WTC11 (cell line): ENCODE measurements at regions not wholly inside any gene's neighbourhood (a gene's known extent, or its start where the extent isn't known, plus 50 kb on each side); places are given as distances from the start of the nearest gene placed in this dataset.

Experiments
- CTCF ChIP-seq: fragments of 200-600 bp; IDR thresholded peaks from 2 replicates; pipeline ENCODE4 v1.8.0; 2022; ENCODE audit warnings: antibody characterized with exemption
- FOXK1 ChIP-seq: sonication (generic); formaldehyde crosslinking; IDR thresholded peaks from 2 replicates; pipeline ENCODE4 v1.8.0; 2022; ENCODE audit warnings: mild to moderate bottlenecking, moderate library complexity, missing genetic modification reagents
- HMGXB4 ChIP-seq: sonication (generic); formaldehyde crosslinking; IDR thresholded peaks from 2 replicates; pipeline ENCODE4 v1.8.1; 2023; ENCODE audit warnings: mild to moderate bottlenecking, moderate library complexity, missing genetic modification reagents
- MLX ChIP-seq: sonication (generic); formaldehyde crosslinking; IDR thresholded peaks from 2 replicates; pipeline ENCODE4 v1.8.1; 2023; ENCODE audit warnings: mild to moderate bottlenecking, missing genetic modification reagents, moderate library complexity
- PRDM15 ChIP-seq: sonication (generic); formaldehyde crosslinking; IDR thresholded peaks from 2 replicates; pipeline ENCODE4 v1.8.0; 2022; ENCODE audit warnings: missing genetic modification reagents
- PREB ChIP-seq: sonication (generic); formaldehyde crosslinking; IDR thresholded peaks from 2 replicates; pipeline ENCODE4 v1.8.1; 2022; ENCODE audit warnings: mild to moderate bottlenecking, missing genetic modification reagents, moderate library complexity, borderline replicate concordance
- TEAD4 ChIP-seq: sonication (generic); formaldehyde crosslinking; IDR thresholded peaks from 2 replicates; pipeline ENCODE4 v1.8.0; 2022; ENCODE audit warnings: mild to moderate bottlenecking, missing genetic modification reagents

- TF ChIP-seq CTCF (no peak), PRDM15 (no peak), TEAD4 (CRISPR knock-in tag) (no peak), HMGXB4 (no peak), FOXK1 (CRISPR knock-in tag) (no peak), PREB (CRISPR knock-in tag) (no peak), MLX (no peak)
Measured at GRCh38 chr4:183841001-183841400, 64.1 kb upstream of the STOX2 start.
